Epithelial cell of proximal tubule (primary cell): ENCODE measurements at regions not wholly inside any gene's neighbourhood (a gene's known extent, or its start where the extent isn't known, plus 50 kb on each side); places are given as distances from the start of the nearest gene placed in this dataset.
A peak's percentile ranks its signal among the peaks of the same experiment; 100 is the strongest.

Experiments used
- DNase-seq: peaks from one replicate; pipeline ENCODE4 v3.0.0-alpha.2; 2011; ENCODE audit warnings: low read depth
- H3K4me3 ChIP-seq: 2 replicates; pipeline ENCODE4 v1.5.1; 2011; ENCODE audit warnings: low read depth, mild to moderate bottlenecking, low read length
- CTCF ChIP-seq: conservative IDR thresholded peaks from 2 replicates; pipeline ENCODE4 v1.5.1; 2012; ENCODE audit warnings: low read depth, mild to moderate bottlenecking, low read length

DNA sequence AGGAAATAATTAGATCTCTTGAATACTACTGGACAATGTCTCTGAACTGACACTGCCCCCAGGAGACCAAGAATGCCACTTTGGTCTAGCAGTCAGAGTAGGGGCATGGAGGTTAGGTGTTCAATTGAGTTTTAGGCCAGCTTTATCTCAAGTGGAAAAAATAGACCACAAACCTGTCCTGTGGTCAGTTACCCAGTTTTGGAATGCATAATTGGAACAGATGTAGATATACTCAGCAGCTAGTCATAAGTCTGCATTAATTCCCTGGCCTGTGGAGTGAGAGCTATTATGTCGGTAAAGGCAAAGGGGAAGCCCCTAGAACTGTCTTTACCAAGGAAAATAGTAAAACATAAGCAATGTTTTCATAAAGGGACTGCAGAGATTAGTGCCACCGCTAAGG lies 587.7 kb downstream of the GLUD2 start:
- no peak overlapping the region for H3K4me3 ChIP-seq
- DNase-seq = no peak
- TF ChIP-seq CTCF = no peak

DNA sequence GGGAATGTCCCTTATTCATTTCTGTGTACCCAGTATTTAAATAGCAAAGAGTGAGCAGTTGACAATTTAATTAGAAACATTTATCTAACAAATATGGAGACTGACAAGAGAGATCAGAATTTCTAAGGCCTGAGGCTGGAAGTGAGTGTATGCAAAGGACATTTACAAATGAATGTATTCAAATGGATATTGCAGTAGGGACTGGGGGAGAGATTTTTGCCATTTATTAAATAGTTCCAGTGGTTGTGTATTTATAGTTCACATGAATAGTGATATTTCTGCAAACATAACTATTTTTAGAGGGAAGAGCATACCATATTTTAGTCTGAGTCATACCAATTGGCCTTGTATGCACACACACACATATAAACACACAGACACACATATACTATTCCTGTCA lies 592.4 kb downstream of the GLUD2 start:
- DNase-seq = no peak
- no peak for TF ChIP-seq CTCF
- H3K4me3 ChIP-seq = no peak overlapping the region

- peak; percentile 13 for DNase-seq
Observed at GRCh38 chrX:121641560-121641959, 594.1 kb downstream of the GLUD2 start.

GRCh38 chrX:121642415-121642814 lies 595.0 kb downstream of the GLUD2 start:
- no peak overlapping the region for H3K4me3 ChIP-seq
- DNase-seq = peak; percentile 69
- no peak for TF ChIP-seq CTCF

More at GRCh38 chrX:121641560-121641959, 594.1 kb downstream of the GLUD2 start:
- no peak overlapping the region for H3K4me3 ChIP-seq
- no peak for TF ChIP-seq CTCF

DNA sequence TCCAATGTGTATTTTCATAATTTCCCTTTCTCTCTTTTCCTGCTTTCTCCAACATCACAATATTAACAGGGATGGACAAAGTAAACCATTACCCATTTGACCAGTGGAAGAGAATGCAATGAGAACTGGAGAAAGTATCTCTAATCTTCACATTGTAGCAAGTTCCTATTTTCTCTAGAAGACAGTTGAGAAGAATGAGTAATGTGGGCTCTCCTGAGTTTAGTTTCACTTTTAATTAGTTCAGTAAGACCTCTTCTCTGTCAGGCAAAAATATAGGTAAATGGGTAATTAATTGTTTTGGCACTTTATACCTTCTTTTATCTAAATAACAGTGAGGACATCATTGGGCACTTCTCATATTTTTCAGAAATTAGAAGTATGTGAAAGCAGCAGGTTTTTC lies 602.0 kb downstream of the GLUD2 start:
- no peak overlapping the region for H3K4me3 ChIP-seq
- TF ChIP-seq CTCF = no peak
- DNase-seq = no peak

GRCh38 chrX:121655276-121655675 lies 607.9 kb downstream of the GLUD2 start:
- H3K4me3 ChIP-seq = no peak overlapping the region
- no peak for DNase-seq
- TF ChIP-seq CTCF = no peak

DNA sequence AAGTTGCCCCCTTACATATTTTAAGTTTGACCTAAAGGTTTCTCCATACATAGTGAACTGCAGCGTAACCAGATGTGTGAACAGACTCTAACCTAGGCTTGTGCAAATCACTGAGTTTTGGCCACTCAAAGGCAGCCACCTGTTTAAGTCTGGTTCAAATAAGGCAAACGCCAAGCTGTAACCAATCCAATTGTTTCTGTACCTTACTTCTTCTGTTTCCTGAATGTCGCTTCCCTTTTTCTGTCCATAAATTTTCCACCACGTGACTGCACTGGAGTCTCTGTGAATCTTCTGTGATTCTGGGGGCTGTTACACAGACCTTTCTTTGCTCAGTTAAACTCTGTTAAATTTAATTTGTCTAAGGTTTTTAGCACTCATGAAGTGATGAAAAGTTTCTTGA lies 618.8 kb downstream of the GLUD2 start:
- no peak for DNase-seq
- no peak overlapping the region for H3K4me3 ChIP-seq
- TF ChIP-seq CTCF = no peak
